Renal cortical epithelial cell (primary cell): ENCODE measurements at regions not wholly inside any gene's neighbourhood (a gene's known extent, or its start where the extent isn't known, plus 50 kb on each side); places are given as distances from the start of the nearest gene placed in this dataset.
A peak's percentile ranks its signal among the peaks of the same experiment; 100 is the strongest.
"Not testable (repeated sequence)": the region's sequence is repeated elsewhere in the genome, so short reads cannot be mapped to it uniquely, and the experiment has no call there.

Source experiments
- DNase-seq: peaks from one replicate; pipeline ENCODE4 v3.0.0-alpha.2; 2011; ENCODE audit warnings: low read depth

- DNase-seq, result no peak
Observed at GRCh38 chr11:121866754-121867153, 249.3 kb downstream of the BLID start.

GRCh38 chr11:121864660-121865059 is 251.4 kb downstream of the BLID start:
- no peak for DNase-seq

GRCh38 chr11:121863126-121863525 is 252.9 kb downstream of the BLID start:
- no peak for DNase-seq

GRCh38 chr11:121855138-121855537 is 260.9 kb downstream of the BLID start:
- DNase-seq, result not testable (repeated sequence)

- DNase-seq, result no peak
Observed at GRCh38 chr11:121844016-121844415, 272.0 kb downstream of the BLID start.

- no peak for DNase-seq
Observed at GRCh38 chr11:121842192-121842585, 273.8 kb downstream of the BLID start.

- DNase-seq, result peak; percentile 7
Observed at GRCh38 chr11:121841487-121842191, 274.4 kb downstream of the BLID start.

- no peak for DNase-seq
Observed at GRCh38 chr11:121839781-121840180, 276.2 kb downstream of the BLID start.

- DNase-seq, result no peak
Observed at GRCh38 chr11:121838571-121838970, 277.4 kb downstream of the BLID start.

- DNase-seq, result no peak
Observed at GRCh38 chr11:121833970-121834369, 282.0 kb downstream of the BLID start.

- DNase-seq, result peak; percentile 15
Observed at GRCh38 chr11:121829159-121829643, 286.8 kb downstream of the BLID start.

GRCh38 chr11:121814962-121815361 is 301.1 kb downstream of the BLID start:
- DNase-seq, result no peak

- no peak for DNase-seq
Observed at GRCh38 chr11:121814296-121814695, 301.7 kb downstream of the BLID start.

GRCh38 chr11:121810291-121810690 is 305.7 kb downstream of the BLID start:
- no peak for DNase-seq

- DNase-seq, result no peak
Observed at GRCh38 chr11:121808096-121808495, 307.9 kb downstream of the BLID start.

GRCh38 chr11:121807051-121807450 is 309.0 kb downstream of the BLID start:
- no peak for DNase-seq

- DNase-seq, result no peak
Observed at GRCh38 chr11:121802542-121802941, 313.5 kb downstream of the BLID start.

- no peak for DNase-seq
Observed at GRCh38 chr11:121801781-121802180, 314.2 kb downstream of the BLID start.

- DNase-seq, result no peak
Observed at GRCh38 chr11:121801394-121801748, 314.6 kb downstream of the BLID start.

- no peak for DNase-seq
Observed at GRCh38 chr11:121800731-121801393, 315.2 kb downstream of the BLID start.

- DNase-seq, result no peak
Observed at GRCh38 chr11:121800240-121800639, 315.8 kb downstream of the BLID start.

- DNase-seq, result no peak
Observed at GRCh38 chr11:121797496-121797895, 318.5 kb downstream of the BLID start.

- no peak for DNase-seq
Observed at GRCh38 chr11:121795174-121795573, 320.8 kb downstream of the BLID start.
